Stimulated activated CD8-positive, alpha-beta memory T cell treated with anti-CD3 and anti-CD28 coated beads, Interleukin-12 subunit alpha, Interleukin-12 subunit beta, amount 100 ng/mL, for 24 hours (primary cell): ENCODE measurements at regions not wholly inside any gene's neighbourhood (a gene's known extent, or its start where the extent isn't known, plus 50 kb on each side); places are given as distances from the start of the nearest gene placed in this dataset.
"Not testable (repeated sequence)": the region's sequence is repeated elsewhere in the genome, so short reads cannot be mapped to it uniquely, and the experiment has no call there.

ENCODE experiments used
- DNase-seq: peaks from one replicate; pipeline ENCODE4 v3.0.0-alpha.2; 2020; ENCODE audit errors: extremely low read depth

- no peak for DNase-seq
Observed at GRCh38 chr1:195218428-195219212, 1389.6 kb downstream of the KCNT2 start.

- no peak for DNase-seq
Observed at GRCh38 chr1:195202241-195202640, 1406.0 kb downstream of the KCNT2 start.

DNA sequence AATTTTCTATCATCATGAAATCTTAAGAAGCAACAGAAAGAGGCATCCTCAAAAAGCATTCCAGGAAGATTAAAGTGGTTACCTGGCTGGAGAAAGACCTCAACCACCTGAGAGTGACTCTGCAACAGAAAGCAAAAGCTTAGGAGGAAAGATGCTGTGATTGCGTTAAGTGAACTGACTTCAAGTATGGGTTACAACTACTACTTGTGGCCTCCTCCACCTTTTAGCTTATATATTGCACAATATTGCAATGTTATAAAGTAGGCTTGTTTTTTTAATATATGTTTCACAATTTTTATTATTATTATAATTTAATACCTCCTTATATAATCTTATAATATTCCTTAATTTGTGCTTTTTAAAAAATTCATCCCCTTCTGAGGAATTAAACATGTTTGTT is 1407.5 kb downstream of the KCNT2 start:
- no peak for DNase-seq

DNA sequence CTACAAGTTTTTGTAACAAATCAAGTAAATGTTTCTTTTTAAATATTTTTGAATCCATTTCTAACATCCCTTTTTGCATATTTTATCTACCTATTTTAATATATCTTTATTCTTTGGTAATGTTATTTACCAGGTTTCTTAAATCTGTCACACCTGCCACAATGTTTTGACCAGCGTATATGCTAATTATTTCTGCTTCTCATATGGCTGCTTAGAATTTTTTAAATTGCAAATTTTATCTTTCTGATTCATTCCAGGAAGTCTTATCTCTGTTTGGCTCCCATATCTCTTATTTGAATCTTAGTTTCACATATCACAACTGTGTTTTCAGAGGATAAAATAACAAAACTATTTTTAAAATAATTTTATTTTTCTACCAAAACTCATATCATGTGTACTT is 1411.1 kb downstream of the KCNT2 start:
- no peak for DNase-seq

DNA sequence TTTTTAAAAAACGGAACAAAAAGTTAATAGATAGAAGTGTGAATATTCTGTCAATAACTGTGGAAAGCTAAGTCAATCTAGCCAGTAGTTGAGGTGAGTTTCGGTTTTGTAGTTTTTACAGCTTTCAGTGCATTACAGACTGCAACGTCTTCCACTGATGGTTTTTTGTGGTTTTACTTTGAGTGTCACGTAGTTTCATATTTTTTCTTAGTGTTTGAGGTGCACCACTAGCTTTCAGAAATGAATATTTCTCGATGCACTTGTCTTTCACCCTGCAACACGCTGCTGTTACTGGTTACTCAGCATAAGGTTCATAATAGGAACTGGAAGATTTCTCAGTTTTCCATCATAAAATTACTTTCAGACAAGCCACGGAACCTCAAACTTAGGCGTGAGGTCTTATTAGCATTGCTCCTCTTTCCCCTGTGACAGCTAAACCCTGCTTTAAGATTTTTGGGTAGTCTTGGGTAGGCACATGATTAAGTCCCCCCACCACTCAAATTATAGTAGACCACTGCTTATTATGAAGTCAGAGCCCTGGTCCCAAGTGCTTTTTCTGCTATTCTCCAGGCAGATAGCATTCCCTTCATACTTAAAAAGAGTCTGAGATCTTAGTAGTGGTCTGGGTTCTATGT is 1412.7 kb downstream of the KCNT2 start:
- DNase-seq: no peak

GRCh38 chr1:195193134-195193533 is 1415.1 kb downstream of the KCNT2 start:
- DNase-seq: no peak

DNA sequence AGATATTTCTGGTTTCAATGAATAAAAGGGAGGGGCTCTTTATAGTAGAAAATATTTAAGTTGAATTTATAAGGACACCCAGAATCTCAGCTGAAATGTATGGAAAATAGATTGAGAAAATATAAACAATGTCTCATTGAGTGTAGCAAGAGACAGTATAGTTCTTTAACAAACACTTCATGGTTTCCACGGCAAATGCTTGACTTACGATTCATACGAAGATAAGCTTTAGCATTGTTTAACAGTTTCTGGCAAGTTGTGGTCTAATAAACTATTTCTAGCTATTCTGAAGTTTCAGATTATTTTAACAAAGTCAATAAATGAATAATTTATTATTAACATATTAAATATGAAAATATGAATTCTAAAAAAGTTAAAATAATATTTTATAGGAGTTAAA is 1419.4 kb downstream of the KCNT2 start:
- DNase-seq: no peak

GRCh38 chr1:195186544-195186943 is 1421.7 kb downstream of the KCNT2 start:
- DNase-seq: no peak

- no peak for DNase-seq
Observed at GRCh38 chr1:195185736-195186135, 1422.5 kb downstream of the KCNT2 start.

GRCh38 chr1:195185321-195185720 is 1422.9 kb downstream of the KCNT2 start:
- no peak for DNase-seq

DNA sequence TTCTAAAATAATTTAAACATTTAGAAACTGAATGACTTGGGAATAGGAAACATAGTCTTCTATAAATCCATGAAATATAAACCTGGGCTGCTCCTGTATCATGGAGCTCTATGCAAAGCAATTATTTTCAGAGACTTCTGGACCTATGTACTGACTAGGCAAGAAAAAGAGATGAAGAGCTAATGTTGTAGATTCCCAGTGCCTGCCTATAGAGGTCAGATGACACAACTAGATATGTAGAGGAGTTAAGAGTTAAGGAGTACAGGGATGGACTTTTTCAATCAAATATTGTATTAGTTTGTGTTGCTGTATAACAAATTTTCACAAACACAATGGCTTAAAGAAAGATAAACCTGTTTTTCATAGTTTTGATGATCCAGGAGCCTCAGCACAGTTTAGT is 1434.5 kb downstream of the KCNT2 start:
- no peak for DNase-seq

GRCh38 chr1:195159795-195160194 is 1448.4 kb downstream of the KCNT2 start:
- not testable (repeated sequence) for DNase-seq

- DNase-seq: no peak
Observed at GRCh38 chr1:195158091-195158490, 1450.1 kb downstream of the KCNT2 start.

GRCh38 chr1:195153107-195153506 is 1455.1 kb downstream of the KCNT2 start:
- no peak for DNase-seq

DNA sequence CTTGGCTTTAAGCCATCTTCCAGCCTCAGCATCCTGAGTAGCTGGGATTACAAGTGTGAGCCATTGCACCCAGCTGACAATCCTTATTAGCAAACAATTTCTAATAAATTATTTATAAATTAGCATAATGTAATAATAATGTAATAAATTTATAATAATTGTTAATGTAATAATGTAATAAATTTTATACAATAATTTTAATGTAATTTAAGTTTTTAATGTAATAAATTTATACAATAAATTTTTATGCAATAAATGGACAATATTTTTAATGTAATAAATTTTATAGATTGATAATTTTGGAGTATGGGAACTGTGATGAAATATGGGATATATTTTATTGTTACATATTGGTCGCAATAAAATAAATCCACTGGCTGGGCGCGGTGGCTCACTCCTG is 1457.5 kb downstream of the KCNT2 start:
- no peak for DNase-seq

GRCh38 chr1:195141294-195141693 is 1466.9 kb downstream of the KCNT2 start:
- DNase-seq: no peak

DNA sequence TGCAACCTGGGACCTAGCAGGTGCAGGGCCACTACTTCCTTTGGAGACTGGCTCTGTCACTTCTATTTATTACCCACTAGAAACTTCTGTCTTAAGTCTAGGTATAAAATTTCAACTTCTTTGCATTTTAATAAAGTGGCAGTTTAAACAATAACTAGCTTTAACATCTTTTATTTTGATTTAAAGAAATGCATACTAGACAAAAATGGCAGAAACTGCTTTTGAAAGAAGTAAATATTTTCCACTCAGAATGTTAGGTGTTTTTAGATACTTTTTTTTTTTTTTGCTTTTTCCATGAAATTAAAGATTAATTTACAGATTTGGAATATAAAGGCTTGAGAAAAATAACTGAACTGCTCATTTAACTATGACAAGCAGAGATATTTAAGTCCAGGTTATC is 1477.6 kb downstream of the KCNT2 start:
- DNase-seq: no peak

- no peak for DNase-seq
Observed at GRCh38 chr1:195122497-195122896, 1485.7 kb downstream of the KCNT2 start.

DNA sequence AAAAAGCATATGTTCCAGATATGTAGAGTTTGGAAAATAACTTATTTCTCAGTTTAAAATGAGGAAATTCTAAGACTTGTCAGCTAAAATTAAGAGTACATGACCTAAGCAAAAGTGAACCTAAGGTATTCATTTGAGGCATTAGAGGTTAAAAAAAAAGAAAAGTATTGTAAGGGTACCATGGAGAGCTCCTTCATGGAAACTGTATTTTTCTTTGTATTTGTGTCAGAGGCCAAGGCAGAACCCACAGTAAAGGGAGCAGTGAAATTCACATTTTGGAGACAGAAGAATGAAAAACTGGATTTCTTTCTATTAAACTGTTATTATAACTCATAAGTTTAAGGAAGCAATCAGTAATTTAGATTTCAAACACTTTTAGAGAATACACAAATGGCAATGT is 1494.8 kb downstream of the KCNT2 start:
- DNase-seq: no peak

DNA sequence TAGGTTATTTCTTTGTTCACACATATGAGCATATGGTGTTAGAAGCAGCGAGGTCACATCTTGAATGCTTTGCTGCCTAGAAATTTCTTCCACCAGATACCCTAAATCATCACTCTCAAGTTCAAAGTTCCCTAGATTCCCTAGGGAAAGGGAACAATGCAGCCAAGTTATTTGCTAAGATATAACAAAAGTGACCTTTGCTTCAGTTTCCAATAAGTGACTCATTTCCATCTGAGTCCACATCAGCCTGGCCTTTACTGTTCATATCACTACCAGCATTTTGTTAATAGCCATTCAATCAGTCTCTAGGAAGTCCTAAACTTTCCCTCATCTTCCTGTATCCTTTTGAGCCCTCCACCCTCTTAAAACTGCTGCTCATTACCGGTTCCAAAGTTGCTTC is 1502.5 kb downstream of the KCNT2 start:
- no peak for DNase-seq

DNA sequence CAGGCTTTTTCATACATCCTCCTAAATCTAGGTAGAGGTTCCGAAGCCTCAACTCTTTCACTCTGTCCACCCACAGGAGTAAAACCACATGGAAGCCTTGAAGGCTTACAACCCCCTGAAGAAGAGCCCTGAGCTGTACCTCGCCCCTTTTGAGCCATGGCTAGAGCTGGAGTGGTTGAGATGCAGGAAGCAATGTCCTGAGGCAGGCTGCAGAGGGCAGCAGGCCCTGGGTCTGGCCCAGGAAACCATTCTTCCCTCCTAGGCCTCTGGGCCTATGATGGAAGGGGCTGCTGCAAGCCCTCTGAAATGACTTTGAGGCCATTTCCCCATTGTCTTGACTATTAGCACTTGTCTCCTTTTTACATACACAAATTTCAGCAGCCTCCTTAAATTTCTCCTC is 1503.0 kb downstream of the KCNT2 start:
- DNase-seq: no peak

GRCh38 chr1:195097316-195097715 is 1510.9 kb downstream of the KCNT2 start:
- no peak for DNase-seq

- no peak for DNase-seq
Observed at GRCh38 chr1:195096051-195096521, 1512.2 kb downstream of the KCNT2 start.
